DND-41 (cell line): ENCODE measurements at regions not wholly inside any gene's neighbourhood (a gene's known extent, or its start where the extent isn't known, plus 50 kb on each side); places are given as distances from the start of the nearest gene placed in this dataset.

Experiments used
- ATAC-seq: fragments of 200-7000 bp; cut with Tn5 transposase; 3 replicates; pipeline ENCODE4 v1.9.1; 2021; ENCODE audit warnings: low read depth; ENCODE audit not compliant: insufficient read depth
- DNase-seq: peaks from one replicate; pipeline ENCODE4 v3.0.0-alpha.2; 2020
- H2AFZ ChIP-seq: 2 replicates; pipeline ENCODE4 v1.6.0; 2012; ENCODE audit warnings: low read depth, low read length
- H3K27ac ChIP-seq: 2 replicates; pipeline ENCODE4 v1.5.1; 2012; ENCODE audit warnings: low read length, inconsistent platforms
- H3K27me3 ChIP-seq: fragments of 200-600 bp; sonication (generic); 2 replicates; pipeline ENCODE4 v1.6.0; 2012; ENCODE audit warnings: low read length, mild to moderate bottlenecking, inconsistent platforms; ENCODE audit not compliant: insufficient read depth, poor library complexity
- H3K36me3 ChIP-seq: 2 replicates; pipeline ENCODE4 v1.5.1; 2012; ENCODE audit warnings: low read length, inconsistent platforms; ENCODE audit not compliant: insufficient read depth
- H3K4me1 ChIP-seq: 2 replicates; pipeline ENCODE4 v1.5.1; 2012; ENCODE audit warnings: mild to moderate bottlenecking, low read length; ENCODE audit not compliant: insufficient read depth
- H3K4me2 ChIP-seq: 2 replicates; pipeline ENCODE4 v1.6.0; 2012; ENCODE audit warnings: mild to moderate bottlenecking, moderate library complexity, low read length, inconsistent platforms; ENCODE audit not compliant: insufficient read depth
- H3K4me3 ChIP-seq, 2 experiments: fragments of 200-600 bp in 1 of 2; shearing (Covaris generic) in 1 of 2; 2 replicates each; pipeline ENCODE4 v1.5.1; 2012 to 2016; ENCODE audit warnings: inconsistent platforms in 2 of 2, low read length in 2 of 2, mild to moderate bottlenecking in 2 of 2, low read depth in 1 of 2, moderate library complexity in 1 of 2
- H3K79me2 ChIP-seq: 2 replicates; pipeline ENCODE4 v1.6.0; 2012; ENCODE audit warnings: low read length, inconsistent platforms; ENCODE audit not compliant: insufficient read depth
- H3K9ac ChIP-seq: 2 replicates; pipeline ENCODE4 v1.6.0; 2012; ENCODE audit warnings: low read depth, mild to moderate bottlenecking, inconsistent platforms, low read length, moderate library complexity
- H3K9me3 ChIP-seq: 2 replicates; pipeline ENCODE4 v1.5.1; 2012; ENCODE audit warnings: low read length, moderate library complexity, mild to moderate bottlenecking, inconsistent platforms; ENCODE audit not compliant: insufficient read depth, severe bottlenecking
- H4K20me1 ChIP-seq: 2 replicates; pipeline ENCODE4 v1.6.0; 2012; ENCODE audit warnings: low read length; ENCODE audit not compliant: insufficient read depth
- EZH2 ChIP-seq: IDR thresholded peaks from 3 replicates; pipeline ENCODE4 v1.6.1; 2012; ENCODE audit warnings: borderline replicate concordance, low read depth, mild to moderate bottlenecking, moderate library complexity, low read length, inconsistent platforms; ENCODE audit not compliant: severe bottlenecking
- TF ChIP-seq, protein P1 (sequence below): IDR thresholded peaks from 2 replicates; pipeline ENCODE4 v1.5.1; 2012; ENCODE audit warnings: borderline replicate concordance, low read length, moderate library complexity, mild to moderate bottlenecking; ENCODE audit not compliant: poor library complexity, severe bottlenecking; ENCODE audit errors: extremely low read depth

DNA sequence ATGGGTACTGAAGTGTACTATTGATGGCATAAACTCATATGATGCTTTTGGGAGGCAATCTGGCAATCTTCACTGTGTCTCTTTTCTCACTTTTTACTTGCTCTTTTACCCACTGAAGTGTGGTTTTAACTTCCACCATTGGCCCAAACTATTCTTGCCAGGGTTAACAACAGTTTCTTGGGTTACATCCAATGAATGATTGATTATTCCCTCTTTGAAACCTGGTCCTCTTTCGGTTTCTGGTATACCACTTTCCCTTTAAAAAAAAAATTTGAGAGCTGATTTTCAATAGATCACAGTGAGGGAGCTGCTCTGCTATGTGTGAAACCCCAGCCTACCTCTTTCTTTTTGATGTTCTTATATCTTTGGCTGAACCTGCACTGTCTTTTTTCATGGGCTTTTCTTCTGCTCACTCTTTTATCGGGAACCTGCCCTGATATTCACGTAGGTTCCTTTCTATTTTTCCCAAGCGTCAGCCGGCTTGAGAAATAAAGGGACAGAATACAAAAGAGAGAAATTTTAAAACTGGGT, 56.1 kb upstream of the OR4E1 start:
- Histone ChIP-seq H3K4me3 (no peak overlapping the region), H4K20me1 (no peaks in the 10 kb centered on the region), H3K9ac (no peak overlapping the region), H3K4me2 (no peak overlapping the region), H2AFZ (no peak overlapping the region), H3K27me3 (peaks cover 8% of the 10 kb centered on the region), H3K79me2 (no peaks in the 10 kb centered on the region), H3K27ac (no peak overlapping the region), H3K36me3 (no peaks in the 10 kb centered on the region), H3K9me3 (no peaks in the 10 kb centered on the region), H3K4me1 (no peaks in the 10 kb centered on the region)
- ATAC-seq (no peak), DNase-seq (no peak)
- TF ChIP-seq EZH2: no peak
- TF ChIP-seq, protein P1, sequence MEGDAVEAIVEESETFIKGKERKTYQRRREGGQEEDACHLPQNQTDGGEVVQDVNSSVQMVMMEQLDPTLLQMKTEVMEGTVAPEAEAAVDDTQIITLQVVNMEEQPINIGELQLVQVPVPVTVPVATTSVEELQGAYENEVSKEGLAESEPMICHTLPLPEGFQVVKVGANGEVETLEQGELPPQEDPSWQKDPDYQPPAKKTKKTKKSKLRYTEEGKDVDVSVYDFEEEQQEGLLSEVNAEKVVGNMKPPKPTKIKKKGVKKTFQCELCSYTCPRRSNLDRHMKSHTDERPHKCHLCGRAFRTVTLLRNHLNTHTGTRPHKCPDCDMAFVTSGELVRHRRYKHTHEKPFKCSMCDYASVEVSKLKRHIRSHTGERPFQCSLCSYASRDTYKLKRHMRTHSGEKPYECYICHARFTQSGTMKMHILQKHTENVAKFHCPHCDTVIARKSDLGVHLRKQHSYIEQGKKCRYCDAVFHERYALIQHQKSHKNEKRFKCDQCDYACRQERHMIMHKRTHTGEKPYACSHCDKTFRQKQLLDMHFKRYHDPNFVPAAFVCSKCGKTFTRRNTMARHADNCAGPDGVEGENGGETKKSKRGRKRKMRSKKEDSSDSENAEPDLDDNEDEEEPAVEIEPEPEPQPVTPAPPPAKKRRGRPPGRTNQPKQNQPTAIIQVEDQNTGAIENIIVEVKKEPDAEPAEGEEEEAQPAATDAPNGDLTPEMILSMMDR: no peak

DNA sequence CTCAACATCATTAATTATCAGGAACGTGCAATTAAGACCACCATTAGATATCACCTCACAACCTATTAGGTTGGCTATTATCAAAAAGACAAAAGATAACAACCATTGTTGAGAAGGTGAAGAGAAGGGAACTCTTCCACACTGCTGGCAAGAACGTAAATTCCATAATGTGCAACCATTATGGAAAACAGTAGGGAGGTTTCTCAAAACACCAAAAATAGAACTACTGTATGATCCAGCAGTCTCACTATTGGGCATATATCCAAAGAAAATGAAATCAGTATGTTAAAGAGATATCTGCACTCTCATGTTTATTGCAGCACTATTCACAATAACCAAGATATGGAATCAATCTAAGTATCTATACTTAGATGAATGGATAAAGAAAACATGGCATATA, 51.6 kb upstream of the OR4E1 start:
- H2AFZ ChIP-seq: no peak overlapping the region
- no peak overlapping the region for H3K27ac ChIP-seq
- DNase-seq: no peak
- TF ChIP-seq, protein P1: no peak
- TF ChIP-seq EZH2: no peak
- no peak for ATAC-seq
- H3K4me2 ChIP-seq: no peak overlapping the region
- H3K9ac ChIP-seq: no peak overlapping the region
- no peak overlapping the region for H3K4me3 ChIP-seq
- peaks cover 19% of the 10 kb centered on the region for H3K27me3 ChIP-seq
- no peaks in the 10 kb centered on the region for H3K36me3 ChIP-seq
- H4K20me1 ChIP-seq: no peaks in the 10 kb centered on the region
- H3K9me3 ChIP-seq: no peaks in the 10 kb centered on the region
- H3K79me2 ChIP-seq: no peaks in the 10 kb centered on the region
- H3K4me1 ChIP-seq: no peaks in the 10 kb centered on the region

DNA sequence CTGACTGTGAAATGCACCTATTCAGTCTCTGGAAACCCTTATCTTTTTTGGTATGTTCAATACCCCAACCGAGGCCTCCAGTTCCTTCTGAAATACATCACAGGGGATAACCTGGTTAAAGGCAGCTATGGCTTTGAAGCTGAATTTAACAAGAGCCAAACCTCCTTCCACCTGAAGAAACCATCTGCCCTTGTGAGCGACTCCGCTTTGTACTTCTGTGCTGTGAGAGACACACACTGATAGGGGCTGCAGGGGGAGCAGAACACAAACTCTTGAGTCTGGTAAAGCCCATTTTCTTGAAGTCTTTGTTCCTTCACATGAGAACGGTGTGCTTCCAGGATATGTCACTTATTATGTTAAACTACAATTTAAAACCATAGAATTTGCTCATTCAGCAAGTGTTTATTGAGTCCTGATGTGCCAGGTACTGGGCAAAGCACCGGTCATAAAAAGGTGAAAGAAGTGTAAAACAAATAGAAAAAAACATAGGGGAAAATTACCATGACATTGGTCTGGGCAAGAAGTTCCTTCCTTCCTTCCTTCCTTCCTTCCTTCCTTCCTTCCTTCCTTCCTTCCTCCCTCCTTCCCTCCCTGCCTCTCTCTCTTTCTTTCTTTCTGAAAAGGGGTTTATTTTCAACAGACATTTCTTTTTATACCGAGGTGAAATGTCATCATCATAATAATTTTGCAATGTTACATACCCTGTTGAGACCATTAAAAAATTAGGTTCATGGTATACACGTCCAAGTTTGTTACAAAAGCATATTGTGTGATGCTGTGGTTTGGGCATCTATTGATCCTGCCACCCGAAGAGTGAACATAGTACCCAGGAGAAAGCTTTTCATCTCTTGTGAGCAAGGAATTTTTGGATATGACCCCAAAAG, 50.7 kb upstream of the OR4E1 start:
- TF ChIP-seq, protein P1: no peak
- no peak for TF ChIP-seq EZH2
- Histone ChIP-seq H2AFZ (no peak overlapping the region), H3K79me2 (no peaks in the 10 kb centered on the region), H3K36me3 (no peaks in the 10 kb centered on the region), H4K20me1 (no peaks in the 10 kb centered on the region), H3K4me3 (no peak overlapping the region), H3K9me3 (no peaks in the 10 kb centered on the region), H3K4me2 (no peak overlapping the region), H3K4me1 (no peaks in the 10 kb centered on the region), H3K27ac (no peak overlapping the region), H3K9ac (no peak overlapping the region), H3K27me3 (peaks cover 24% of the 10 kb centered on the region)
- DNase-seq (no peak), ATAC-seq (no peak)
